Coronary artery (tissue), 2 donors: ENCODE measurements at regions not wholly inside any gene's neighbourhood (a gene's known extent, or its start where the extent isn't known, plus 50 kb on each side); places are given as distances from the start of the nearest gene placed in this dataset.
"Not testable (repeated sequence)": the region's sequence is repeated elsewhere in the genome, so short reads cannot be mapped to it uniquely, and the experiment has no call there.

ENCODE experiments used
- DNase-seq: peaks from one replicate; pipeline ENCODE4 v3.0.0-alpha.2; 2017; ENCODE audit warnings: low spot score
- H3K27ac ChIP-seq, 2 donors: fragments of 200-600 bp; sonication (generic); one replicate each; pipeline ENCODE4 v1.5.1; 2016 to 2019
- H3K4me3 ChIP-seq: fragments of 200-600 bp; sonication (generic); 2 replicates; pipeline ENCODE4 v1.5.1; 2016; ENCODE audit warnings: mild to moderate bottlenecking, moderate library complexity
- TF ChIP-seq, protein P1 (sequence below): fragments of 200-600 bp; sonication (generic); IDR thresholded peaks from one replicate; pipeline ENCODE4 v1.5.1; 2019; ENCODE audit warnings: antibody characterized with exemption

DNA sequence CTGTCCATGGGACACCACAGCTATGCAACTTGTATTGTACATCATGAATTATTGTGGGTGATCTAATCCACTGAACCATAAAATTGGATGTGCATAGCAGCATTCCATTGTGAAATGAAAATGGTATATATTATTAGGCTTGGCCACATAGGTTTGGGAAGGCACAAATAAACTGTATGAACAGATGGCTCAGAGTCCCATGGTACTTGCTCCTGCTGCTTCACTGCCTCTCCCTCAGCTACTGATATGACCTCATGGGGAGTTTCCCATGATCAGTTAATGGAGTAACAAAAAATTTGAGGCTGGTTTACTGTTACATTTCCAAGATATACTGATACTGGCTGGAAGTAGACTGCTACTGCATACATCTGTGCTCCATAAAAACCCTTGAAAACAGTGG lies 152.7 kb upstream of the NEGR1 start:
- TF ChIP-seq, protein P1, sequence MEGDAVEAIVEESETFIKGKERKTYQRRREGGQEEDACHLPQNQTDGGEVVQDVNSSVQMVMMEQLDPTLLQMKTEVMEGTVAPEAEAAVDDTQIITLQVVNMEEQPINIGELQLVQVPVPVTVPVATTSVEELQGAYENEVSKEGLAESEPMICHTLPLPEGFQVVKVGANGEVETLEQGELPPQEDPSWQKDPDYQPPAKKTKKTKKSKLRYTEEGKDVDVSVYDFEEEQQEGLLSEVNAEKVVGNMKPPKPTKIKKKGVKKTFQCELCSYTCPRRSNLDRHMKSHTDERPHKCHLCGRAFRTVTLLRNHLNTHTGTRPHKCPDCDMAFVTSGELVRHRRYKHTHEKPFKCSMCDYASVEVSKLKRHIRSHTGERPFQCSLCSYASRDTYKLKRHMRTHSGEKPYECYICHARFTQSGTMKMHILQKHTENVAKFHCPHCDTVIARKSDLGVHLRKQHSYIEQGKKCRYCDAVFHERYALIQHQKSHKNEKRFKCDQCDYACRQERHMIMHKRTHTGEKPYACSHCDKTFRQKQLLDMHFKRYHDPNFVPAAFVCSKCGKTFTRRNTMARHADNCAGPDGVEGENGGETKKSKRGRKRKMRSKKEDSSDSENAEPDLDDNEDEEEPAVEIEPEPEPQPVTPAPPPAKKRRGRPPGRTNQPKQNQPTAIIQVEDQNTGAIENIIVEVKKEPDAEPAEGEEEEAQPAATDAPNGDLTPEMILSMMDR = no peak
- no peak overlapping the region for H3K4me3 ChIP-seq
- DNase-seq = no peak
- H3K27ac ChIP-seq = no peak overlapping the region

DNA sequence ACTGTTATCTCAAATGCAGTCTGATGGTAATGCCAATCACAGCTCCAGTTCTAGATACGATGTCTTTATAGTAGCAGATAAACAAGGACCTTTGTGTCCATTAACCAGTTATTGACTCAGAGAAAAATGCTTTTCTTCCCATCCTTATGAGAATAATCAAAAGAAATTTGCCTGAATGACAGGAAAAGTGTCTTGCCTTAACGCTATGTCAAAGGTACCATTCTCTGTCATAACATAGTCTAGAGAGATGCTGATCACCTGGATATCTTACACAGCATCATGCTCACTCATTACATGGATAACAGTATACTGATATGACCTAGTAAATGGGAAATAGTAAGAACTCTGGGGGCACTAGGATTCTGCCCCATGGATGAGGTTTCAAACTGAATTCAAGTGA lies 151.7 kb upstream of the NEGR1 start:
- DNase-seq = no peak
- TF ChIP-seq, protein P1 = no peak

DNA sequence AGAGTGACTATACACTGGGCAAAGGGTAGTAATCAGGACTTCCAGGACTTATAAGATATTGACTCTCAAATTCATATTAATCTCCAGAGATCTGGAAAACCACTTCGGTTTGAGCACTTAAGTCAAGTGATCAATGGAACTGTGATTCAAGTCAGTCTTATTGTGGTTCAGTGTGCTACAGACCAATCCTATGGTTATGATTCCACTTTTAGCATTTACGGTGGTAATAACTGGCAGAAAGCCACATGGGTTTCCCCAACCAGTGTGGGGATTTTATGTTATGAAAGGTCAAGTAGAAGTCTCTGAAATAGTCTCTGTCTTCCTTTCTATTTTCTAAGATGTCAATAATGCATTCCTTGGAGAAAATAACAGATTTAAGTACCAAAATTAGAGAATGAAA lies 151.3 kb upstream of the NEGR1 start:
- no peak for DNase-seq
- Histone ChIP-seq H3K27ac (no peak overlapping the region), H3K4me3 (no peak overlapping the region)
- TF ChIP-seq, protein P1 = no peak

More for the DNA sequence above, 151.7 kb upstream of the NEGR1 start:
- no peak overlapping the region for H3K4me3 ChIP-seq
- H3K27ac ChIP-seq = no peak overlapping the region

DNA sequence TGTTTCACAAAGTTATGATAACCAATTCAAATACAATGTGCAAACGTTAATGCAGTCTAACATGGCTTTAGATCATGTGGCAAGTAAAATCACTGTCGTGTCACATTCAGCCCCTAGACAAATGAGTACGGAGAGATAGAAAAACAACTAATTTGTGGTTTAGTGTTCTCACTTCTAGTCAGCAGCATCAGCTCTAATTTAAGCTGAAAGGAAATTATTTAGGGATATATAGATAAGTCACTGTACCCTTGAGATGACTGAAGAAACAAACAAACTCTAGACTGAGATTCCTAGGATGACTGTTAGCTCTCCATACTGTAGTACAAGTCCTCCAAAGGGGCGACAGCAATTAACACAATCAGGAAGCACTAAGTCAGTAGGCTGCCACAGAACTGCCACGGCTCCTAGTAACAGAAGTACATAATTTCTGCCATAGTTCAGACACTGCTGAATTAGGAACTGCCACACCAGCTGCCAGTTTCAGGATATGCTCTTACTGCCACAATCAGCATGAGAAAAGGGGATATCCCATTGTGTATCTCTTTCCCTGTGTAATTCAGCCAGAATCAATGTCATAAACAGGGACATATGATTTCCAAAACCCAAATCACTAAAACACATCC lies 150.4 kb upstream of the NEGR1 start:
- Histone ChIP-seq H3K27ac (no peak overlapping the region), H3K4me3 (no peak overlapping the region)
- DNase-seq = no peak
- TF ChIP-seq, protein P1 = no peak

DNA sequence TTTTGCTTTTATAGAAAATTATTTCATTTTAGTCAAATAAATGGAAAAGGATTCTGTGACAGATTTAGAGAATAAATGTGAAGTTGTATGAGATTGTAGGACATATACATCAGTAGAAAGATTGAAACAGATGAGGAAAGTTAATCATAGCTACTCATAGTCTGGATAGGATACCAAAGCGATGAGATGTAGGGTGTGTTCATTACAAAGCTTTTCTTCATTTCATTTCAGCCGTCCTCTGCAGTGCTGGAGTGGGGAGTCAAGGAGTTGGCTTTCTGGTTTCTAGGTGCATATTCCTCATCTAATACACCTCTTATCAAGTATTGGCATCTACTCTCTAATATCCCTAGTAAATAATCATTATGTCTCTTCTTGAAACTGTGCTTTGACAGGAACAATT lies 149.5 kb upstream of the NEGR1 start:
- Histone ChIP-seq H3K4me3 (no peak overlapping the region), H3K27ac (no peak overlapping the region)
- DNase-seq = no peak
- TF ChIP-seq, protein P1 = no peak

DNA sequence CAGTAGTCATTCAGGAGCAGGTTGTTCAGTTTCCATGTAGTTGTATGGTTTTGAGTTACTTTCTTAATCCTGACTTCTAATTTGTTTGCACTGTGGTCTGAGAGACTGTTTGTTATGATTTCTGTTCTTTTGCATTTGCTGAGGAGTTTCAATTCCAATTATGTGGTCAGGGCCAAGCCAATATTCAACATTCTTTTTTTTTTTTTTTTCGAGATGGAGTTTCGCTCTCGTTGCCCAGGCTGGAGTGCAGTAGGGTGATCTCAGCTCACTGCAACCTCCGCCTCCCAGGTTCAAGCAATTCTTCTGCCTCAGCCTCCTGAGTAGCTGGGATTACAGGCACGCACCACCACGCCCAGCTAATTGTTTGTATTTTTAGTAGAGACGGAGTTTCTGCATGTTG lies 145.9 kb upstream of the NEGR1 start:
- not testable (repeated sequence) for H3K4me3 ChIP-seq, DNase-seq

DNA sequence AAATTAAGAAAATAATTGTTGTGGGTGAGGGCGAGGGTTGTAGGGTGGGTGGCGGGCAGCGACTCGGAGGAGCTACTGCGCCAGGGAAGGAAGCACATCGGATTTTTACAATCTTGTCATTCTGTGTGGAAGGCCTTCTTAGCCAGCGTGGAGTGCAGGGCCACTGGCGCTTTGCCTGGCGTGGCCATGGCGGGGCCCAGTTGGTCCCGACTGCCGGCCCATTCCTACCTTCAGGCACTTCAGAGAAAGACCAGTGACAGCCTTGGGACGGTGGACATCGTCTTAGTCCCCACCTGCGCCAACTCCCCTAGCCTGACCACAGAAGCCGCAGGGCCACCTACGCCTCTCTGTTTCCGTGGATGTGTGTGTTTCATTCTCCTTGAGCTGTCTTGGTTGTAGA lies 136.9 kb upstream of the NEGR1 start:
- TF ChIP-seq, protein P1 = no peak
- DNase-seq = no peak

More for the DNA sequence above, 145.9 kb upstream of the NEGR1 start:
- not testable (repeated sequence) for H3K27ac ChIP-seq

More for the DNA sequence above, 136.9 kb upstream of the NEGR1 start:
- Histone ChIP-seq H3K4me3 (no peak overlapping the region), H3K27ac (no peak overlapping the region)
